Neural cell (in vitro differentiated cells): ENCODE measurements at regions not wholly inside any gene's neighbourhood (a gene's known extent, or its start where the extent isn't known, plus 50 kb on each side); places are given as distances from the start of the nearest gene placed in this dataset.

Experiments
- CTCF ChIP-seq: fragments of 450-650 bp; IDR thresholded peaks from 2 replicates; pipeline ENCODE4 v1.5.1; 2014; ENCODE audit warnings: antibody characterized with exemption, mild to moderate bottlenecking, moderate library complexity; ENCODE audit not compliant: poor library complexity, severe bottlenecking
- RAD21 ChIP-seq: fragments of 450-650 bp; conservative IDR thresholded peaks from 2 replicates; pipeline ENCODE4 v1.6.1; 2014; ENCODE audit warnings: antibody characterized with exemption, mild to moderate bottlenecking, moderate library complexity
- REST ChIP-seq: IDR thresholded peaks from 2 replicates; pipeline ENCODE4 v1.6.1; 2012; ENCODE audit warnings: borderline replicate concordance
- SMC3 ChIP-seq: fragments of 450-650 bp; conservative IDR thresholded peaks from 2 replicates; pipeline ENCODE4 v1.6.1; 2014; ENCODE audit warnings: antibody characterized with exemption, mild to moderate bottlenecking, moderate library complexity; ENCODE audit not compliant: poor library complexity
- TAF1 ChIP-seq: IDR thresholded peaks from 2 replicates; pipeline ENCODE4 v1.6.1; 2012; ENCODE audit warnings: low read depth

- TF ChIP-seq CTCF, result no peak
- TF ChIP-seq TAF1, result no peak
- TF ChIP-seq REST, result no peak
- TF ChIP-seq SMC3, result no peak
- no peak for TF ChIP-seq RAD21
These were observed 255.3 kb upstream of the UBE2E2 start for GRCh38 chr3:22947851-22948250.
